Thoracic aorta (tissue), 2 donors: ENCODE measurements at regions not wholly inside any gene's neighbourhood (a gene's known extent, or its start where the extent isn't known, plus 50 kb on each side); places are given as distances from the start of the nearest gene placed in this dataset.
"Not testable (repeated sequence)": the region's sequence is repeated elsewhere in the genome, so short reads cannot be mapped to it uniquely, and the experiment has no call there.

Experiments
- ATAC-seq: fragments of 150-250 bp; one replicate; pipeline ENCODE4 v1.8.0; 2017; ENCODE audit warnings: low read depth; ENCODE audit not compliant: insufficient number of reproducible peaks, low FRiP score
- DNase-seq: peaks from one replicate; pipeline ENCODE4 v3.0.0-alpha.2; 2020; ENCODE audit warnings: low spot score
- H3K27ac ChIP-seq, 2 donors: fragments of 200-600 bp; sonication (generic); 1 replicate in 1 of 2; 2 replicates in 1 of 2; pipeline ENCODE4 v1.5.1; 2016; ENCODE audit warnings: mild to moderate bottlenecking in 2 of 2, moderate library complexity in 2 of 2
- H3K27me3 ChIP-seq: fragments of 200-600 bp; sonication (generic); replicated peaks from 2 replicates; pipeline ENCODE4 v1.6.0; 2016; ENCODE audit warnings: mild to moderate bottlenecking; ENCODE audit not compliant: insufficient read depth
- H3K36me3 ChIP-seq: fragments of 200-600 bp; sonication (generic); one replicate; pipeline ENCODE4 v1.5.1; 2016
- H3K4me1 ChIP-seq, 2 donors: fragments of 200-600 bp; sonication (generic); 1 replicate in 1 of 2; 2 replicates in 1 of 2; pipeline versions ENCODE4 v1.5.1 to v1.6.0; 2016; ENCODE audit warnings: low read depth in 2 of 2, mild to moderate bottlenecking in 1 of 2; ENCODE audit not compliant: control insufficient read depth in 1 of 2
- H3K4me3 ChIP-seq: fragments of 200-600 bp; sonication (generic); 2 replicates; pipeline ENCODE4 v1.5.1; 2016; ENCODE audit warnings: mild to moderate bottlenecking
- H3K9me3 ChIP-seq: fragments of 200-600 bp; sonication (generic); 2 replicates; pipeline ENCODE4 v1.5.1; 2016
- TF ChIP-seq, protein P1 (sequence below): fragments of 200-600 bp; sonication (generic); IDR thresholded peaks from one replicate; pipeline ENCODE4 v1.5.1; 2019; ENCODE audit warnings: antibody characterized with exemption

DNA sequence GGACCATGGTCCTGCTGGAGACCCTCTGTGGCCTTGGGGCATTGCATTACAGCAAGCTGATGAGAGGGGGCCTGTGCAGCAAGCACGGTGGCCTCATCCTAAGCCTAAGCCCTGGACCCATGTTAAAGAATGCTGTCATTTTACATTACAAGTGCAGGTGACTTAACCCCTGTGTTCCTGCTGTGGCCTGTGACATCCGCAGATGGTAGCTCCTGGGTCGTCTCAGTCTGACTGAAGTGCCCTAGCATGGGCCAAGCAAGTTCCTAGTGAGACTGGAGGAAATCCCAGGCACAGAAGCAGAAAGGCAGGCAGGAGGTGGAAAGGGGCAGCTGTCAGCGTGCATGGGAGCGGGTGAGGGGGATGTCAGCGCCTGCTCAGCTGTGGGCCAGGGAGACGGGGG is 252.4 kb downstream of the FNDC1 start:
- no peak for DNase-seq
- H3K27me3 ChIP-seq, result no peaks in the 10 kb centered on the region
- H3K4me1 ChIP-seq, result peaks cover 0 to 22% of the 10 kb centered on the region in 2 donors
- peak overlapping the region; percentile 18 to 45 for H3K27ac ChIP-seq
- H3K9me3 ChIP-seq, result no peaks in the 10 kb centered on the region
- TF ChIP-seq, protein P1, sequence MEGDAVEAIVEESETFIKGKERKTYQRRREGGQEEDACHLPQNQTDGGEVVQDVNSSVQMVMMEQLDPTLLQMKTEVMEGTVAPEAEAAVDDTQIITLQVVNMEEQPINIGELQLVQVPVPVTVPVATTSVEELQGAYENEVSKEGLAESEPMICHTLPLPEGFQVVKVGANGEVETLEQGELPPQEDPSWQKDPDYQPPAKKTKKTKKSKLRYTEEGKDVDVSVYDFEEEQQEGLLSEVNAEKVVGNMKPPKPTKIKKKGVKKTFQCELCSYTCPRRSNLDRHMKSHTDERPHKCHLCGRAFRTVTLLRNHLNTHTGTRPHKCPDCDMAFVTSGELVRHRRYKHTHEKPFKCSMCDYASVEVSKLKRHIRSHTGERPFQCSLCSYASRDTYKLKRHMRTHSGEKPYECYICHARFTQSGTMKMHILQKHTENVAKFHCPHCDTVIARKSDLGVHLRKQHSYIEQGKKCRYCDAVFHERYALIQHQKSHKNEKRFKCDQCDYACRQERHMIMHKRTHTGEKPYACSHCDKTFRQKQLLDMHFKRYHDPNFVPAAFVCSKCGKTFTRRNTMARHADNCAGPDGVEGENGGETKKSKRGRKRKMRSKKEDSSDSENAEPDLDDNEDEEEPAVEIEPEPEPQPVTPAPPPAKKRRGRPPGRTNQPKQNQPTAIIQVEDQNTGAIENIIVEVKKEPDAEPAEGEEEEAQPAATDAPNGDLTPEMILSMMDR, result no peak
- no peak for ATAC-seq
- no peaks in the 10 kb centered on the region for H3K36me3 ChIP-seq
- H3K4me3 ChIP-seq, result no peak overlapping the region

DNA sequence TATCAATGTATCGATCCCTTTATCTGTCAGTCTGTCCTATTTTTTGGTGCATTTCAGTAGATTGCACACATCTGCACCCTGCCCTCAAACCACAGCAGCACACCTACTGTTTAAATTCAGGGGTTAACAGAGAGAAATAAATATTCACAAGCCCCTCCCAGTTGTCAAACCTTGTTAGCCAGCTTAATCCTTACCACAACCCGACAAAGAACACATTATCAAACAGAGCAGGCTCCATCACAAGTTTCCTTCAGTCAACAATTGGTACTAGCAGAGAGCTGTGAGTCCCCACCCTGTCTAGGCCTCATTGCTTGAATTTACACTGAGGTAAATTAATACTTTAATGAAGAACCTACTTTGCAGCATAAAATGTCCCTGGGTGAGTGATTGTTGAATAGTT is 249.8 kb downstream of the FNDC1 start:
- DNase-seq (no peak), ATAC-seq (no peak)
- TF ChIP-seq, protein P1, result no peak
- Histone ChIP-seq H3K36me3 (no peaks in the 10 kb centered on the region), H3K4me1 (peaks cover 0 to 22% of the 10 kb centered on the region in 2 donors), H3K4me3 (no peak overlapping the region), H3K9me3 (peaks cover 7% of the 10 kb centered on the region), H3K27me3 (no peaks in the 10 kb centered on the region), H3K27ac (no peak overlapping the region)

DNA sequence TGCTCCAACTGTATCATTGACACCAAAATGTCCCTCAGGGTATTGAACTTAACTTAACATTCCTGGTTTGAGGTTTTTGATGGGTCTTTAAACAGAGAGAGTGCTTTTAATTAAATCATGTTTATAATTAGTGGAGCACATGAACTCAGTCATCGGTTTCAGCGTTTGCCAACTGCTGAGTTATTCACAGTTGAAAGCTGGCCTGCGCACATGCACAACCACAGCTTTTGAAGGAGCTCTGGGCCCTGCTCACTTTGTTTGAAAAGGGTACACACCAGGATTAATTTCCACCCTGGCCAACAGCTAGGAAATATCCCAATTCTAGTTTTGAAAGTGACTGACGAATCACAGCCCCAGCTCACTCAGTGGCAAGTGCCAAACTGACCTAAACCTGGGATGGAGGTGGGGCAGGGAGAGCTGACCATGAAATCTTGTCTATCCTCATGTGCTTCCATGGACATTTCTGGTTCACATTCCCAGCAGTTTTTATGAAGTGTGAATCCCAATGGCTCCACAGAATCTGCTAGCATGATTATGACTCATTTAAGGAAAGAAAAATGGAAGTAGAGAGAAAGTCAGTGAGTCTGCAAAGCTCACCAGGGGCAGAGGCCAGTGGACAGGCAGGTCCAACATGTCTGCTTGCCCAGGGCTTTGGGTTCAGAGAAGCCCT is 247.8 kb downstream of the FNDC1 start:
- no peak for ATAC-seq
- Histone ChIP-seq H3K27ac (no peak overlapping the region), H3K9me3 (peaks cover 7% of the 10 kb centered on the region), H3K4me3 (no peak overlapping the region), H3K27me3 (no peaks in the 10 kb centered on the region), H3K4me1 (peaks cover 0 to 7% of the 10 kb centered on the region in 2 donors), H3K36me3 (no peaks in the 10 kb centered on the region)
- TF ChIP-seq, protein P1, result no peak
- DNase-seq, result no peak

DNA sequence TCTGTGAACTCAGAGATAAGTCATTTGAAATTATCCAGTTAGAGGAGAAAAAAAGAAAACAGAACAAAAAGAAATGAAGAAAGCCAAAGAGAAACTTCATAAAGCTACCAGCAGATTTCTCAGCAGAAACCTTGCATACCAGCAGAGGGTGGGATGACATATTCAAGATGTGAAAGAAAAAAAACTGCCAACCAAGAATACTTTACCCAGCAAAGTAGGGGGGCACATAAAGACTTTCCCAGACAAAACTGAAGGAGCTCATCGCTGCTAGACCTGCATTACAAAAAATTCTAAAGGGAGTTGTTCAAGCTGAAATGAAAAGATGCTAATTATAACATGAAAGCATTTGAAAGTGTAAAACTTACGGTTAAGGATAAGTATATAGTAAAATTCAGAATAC is 246.3 kb downstream of the FNDC1 start:
- TF ChIP-seq, protein P1, result no peak
- H3K4me3 ChIP-seq, result no peak overlapping the region
- H3K27me3 ChIP-seq, result no peaks in the 10 kb centered on the region
- H3K9me3 ChIP-seq, result peaks cover 7% of the 10 kb centered on the region
- no peaks in the 10 kb centered on the region for H3K36me3 ChIP-seq
- no peak overlapping the region for H3K27ac ChIP-seq
- no peak for DNase-seq
- no peaks in the 10 kb centered on the region for H3K4me1 ChIP-seq
- ATAC-seq, result no peak

DNA sequence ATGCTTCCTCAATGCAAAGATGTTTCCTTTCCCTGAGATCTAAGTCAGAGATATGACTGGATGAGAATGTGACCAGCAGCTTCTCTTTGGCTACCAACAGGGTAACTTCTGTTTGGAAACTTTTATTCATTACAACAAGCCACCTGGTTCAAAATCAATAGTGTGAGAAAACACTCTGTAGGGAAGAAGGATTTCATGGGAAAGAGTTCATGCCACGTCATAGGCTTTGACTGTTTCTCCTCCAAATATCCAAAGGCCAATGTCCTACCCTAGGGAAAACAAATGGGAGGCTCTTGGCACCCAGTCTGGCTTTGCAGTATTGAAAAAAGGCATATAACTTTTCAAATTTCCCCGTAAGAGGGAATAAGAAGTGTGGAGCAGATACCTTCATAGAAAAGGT is 245.5 kb downstream of the FNDC1 start:
- no peak overlapping the region for H3K27ac ChIP-seq
- DNase-seq, result no peak
- TF ChIP-seq, protein P1, result no peak
- H3K4me3 ChIP-seq, result no peak overlapping the region
- ATAC-seq, result no peak
- H3K9me3 ChIP-seq, result peaks cover 7% of the 10 kb centered on the region
- H3K4me1 ChIP-seq, result no peaks in the 10 kb centered on the region
- H3K36me3 ChIP-seq, result no peaks in the 10 kb centered on the region
- H3K27me3 ChIP-seq, result no peaks in the 10 kb centered on the region

DNA sequence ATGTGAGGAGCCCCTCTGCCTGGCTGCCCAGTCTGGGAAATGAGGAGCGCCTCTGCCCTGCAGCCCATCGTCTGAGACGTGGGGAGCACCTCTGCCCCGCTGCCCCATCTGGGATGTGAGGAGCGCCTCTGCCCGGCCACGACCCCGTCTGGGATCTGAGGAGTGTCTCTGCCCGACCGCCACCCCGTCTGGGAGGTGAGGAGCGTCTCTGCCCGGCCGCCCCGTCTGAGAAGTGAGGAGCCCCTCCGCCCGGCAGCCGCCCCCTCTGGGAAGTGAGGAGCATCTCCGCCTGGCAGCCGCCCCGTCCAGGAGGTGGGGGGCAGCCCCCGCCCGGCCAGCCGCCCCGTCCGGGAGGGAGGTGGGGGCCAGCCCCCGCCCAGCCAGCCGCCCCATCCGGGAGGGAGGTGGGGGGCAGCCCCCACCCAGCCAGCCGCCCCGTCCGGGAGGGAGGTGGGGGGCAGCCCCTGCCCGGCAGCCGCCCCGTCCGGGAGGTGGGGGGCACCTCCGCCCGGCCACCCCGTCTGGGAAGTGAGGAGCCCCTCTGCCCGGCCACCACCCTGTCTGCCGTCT is 238.1 kb downstream of the FNDC1 start:
- not testable (repeated sequence) for H3K36me3 ChIP-seq, H3K27ac ChIP-seq, H3K4me3 ChIP-seq, H3K27me3 ChIP-seq, H3K9me3 ChIP-seq, H3K4me1 ChIP-seq, DNase-seq, ATAC-seq
